SU-DHL-6 (cell line): ENCODE measurements at regions not wholly inside any gene's neighbourhood (a gene's known extent, or its start where the extent isn't known, plus 50 kb on each side); places are given as distances from the start of the nearest gene placed in this dataset.

Experiments
- CTCF ChIP-seq: fragments of 200-600 bp; sonication (generic); IDR thresholded peaks from one replicate; pipeline ENCODE4 v1.5.1; 2017; ENCODE audit warnings: antibody characterized with exemption, mild to moderate bottlenecking, low read length, moderate library complexity; ENCODE audit not compliant: insufficient read depth, poor library complexity, severe bottlenecking
- EZH2phosphoT487 ChIP-seq: fragments of 200-600 bp; sonication (generic), shearing (Covaris generic); conservative IDR thresholded peaks from 2 replicates; pipeline ENCODE4 v1.6.1; 2018; ENCODE audit warnings: mild to moderate bottlenecking, antibody characterized with exemption, low read length, moderate library complexity, mixed read lengths

- TF ChIP-seq CTCF (no peak), EZH2phosphoT487 (no peak)
These were observed 304.5 kb downstream of the PRL start for GRCh38 chr6:21992178-21992967.
